ENCODE measurements at regions not wholly inside any gene's neighbourhood (a gene's known extent, or its start where the extent isn't known, plus 50 kb on each side); places are given as distances from the start of the nearest gene placed in this dataset.

DNA sequence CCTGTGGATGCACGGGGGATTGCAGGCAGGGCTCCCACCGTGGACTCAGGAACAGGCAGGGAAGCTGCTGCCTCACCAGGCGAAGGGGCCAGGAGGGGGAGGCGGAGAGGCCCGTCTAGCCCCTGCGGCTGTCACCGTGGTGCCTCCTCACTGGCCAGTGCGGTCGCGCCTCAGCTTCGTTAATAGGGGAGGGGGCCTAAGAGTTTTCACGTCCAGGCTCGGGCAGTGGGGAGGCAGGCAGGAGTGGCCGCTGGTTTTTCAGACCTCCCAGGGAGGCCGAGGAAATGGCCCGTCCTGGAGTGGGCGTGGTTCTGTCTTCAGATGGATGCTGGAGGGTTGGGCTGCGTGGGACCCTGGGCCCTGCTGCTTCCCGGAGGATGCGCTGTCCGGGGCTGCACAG lies 91.1 kb upstream of the B3GAT1 start:
- TF ChIP-seq, protein P1, sequence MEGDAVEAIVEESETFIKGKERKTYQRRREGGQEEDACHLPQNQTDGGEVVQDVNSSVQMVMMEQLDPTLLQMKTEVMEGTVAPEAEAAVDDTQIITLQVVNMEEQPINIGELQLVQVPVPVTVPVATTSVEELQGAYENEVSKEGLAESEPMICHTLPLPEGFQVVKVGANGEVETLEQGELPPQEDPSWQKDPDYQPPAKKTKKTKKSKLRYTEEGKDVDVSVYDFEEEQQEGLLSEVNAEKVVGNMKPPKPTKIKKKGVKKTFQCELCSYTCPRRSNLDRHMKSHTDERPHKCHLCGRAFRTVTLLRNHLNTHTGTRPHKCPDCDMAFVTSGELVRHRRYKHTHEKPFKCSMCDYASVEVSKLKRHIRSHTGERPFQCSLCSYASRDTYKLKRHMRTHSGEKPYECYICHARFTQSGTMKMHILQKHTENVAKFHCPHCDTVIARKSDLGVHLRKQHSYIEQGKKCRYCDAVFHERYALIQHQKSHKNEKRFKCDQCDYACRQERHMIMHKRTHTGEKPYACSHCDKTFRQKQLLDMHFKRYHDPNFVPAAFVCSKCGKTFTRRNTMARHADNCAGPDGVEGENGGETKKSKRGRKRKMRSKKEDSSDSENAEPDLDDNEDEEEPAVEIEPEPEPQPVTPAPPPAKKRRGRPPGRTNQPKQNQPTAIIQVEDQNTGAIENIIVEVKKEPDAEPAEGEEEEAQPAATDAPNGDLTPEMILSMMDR (IDR thresholded peaks at IDR 0.05; ENCODE audit: borderline replicate concordance, control extremely low read depth, extremely low read depth, insufficient read depth, missing control alignments): no peak
- no peak for DNase-seq (ENCODE audit: low spot score)
- in situ Hi-C loops (cut with MboI; ENCODE audit: low sequenced_read_pairs, unreplicated experiment): no loop called here

DNA sequence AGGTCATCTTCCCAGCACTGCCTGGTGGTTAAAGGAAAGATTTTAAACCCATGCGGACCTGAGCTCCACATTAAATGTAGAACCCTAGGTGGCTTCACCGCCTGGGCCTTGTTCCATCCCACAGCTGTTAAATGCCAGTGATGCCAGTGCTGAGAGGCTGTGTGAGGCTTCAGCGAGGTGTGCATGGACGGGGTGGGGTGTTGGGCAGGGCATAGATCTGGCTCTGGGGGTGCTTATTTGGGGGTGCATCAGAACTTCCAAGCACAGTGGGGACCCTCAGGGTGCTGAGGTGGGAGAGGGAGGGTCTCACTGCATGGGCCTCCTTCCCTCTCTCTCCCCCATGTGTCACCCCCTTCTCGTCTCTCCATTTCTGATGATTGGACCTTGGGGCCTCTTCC lies 90.1 kb upstream of the B3GAT1 start:
- in situ Hi-C loops (cut with MboI; ENCODE audit: low sequenced_read_pairs, unreplicated experiment): no loop called here
- TF ChIP-seq, protein P1 (IDR thresholded peaks at IDR 0.05; ENCODE audit: borderline replicate concordance, control extremely low read depth, extremely low read depth, insufficient read depth, missing control alignments): no peak
- DNase-seq (ENCODE audit: low spot score): no peak

DNA sequence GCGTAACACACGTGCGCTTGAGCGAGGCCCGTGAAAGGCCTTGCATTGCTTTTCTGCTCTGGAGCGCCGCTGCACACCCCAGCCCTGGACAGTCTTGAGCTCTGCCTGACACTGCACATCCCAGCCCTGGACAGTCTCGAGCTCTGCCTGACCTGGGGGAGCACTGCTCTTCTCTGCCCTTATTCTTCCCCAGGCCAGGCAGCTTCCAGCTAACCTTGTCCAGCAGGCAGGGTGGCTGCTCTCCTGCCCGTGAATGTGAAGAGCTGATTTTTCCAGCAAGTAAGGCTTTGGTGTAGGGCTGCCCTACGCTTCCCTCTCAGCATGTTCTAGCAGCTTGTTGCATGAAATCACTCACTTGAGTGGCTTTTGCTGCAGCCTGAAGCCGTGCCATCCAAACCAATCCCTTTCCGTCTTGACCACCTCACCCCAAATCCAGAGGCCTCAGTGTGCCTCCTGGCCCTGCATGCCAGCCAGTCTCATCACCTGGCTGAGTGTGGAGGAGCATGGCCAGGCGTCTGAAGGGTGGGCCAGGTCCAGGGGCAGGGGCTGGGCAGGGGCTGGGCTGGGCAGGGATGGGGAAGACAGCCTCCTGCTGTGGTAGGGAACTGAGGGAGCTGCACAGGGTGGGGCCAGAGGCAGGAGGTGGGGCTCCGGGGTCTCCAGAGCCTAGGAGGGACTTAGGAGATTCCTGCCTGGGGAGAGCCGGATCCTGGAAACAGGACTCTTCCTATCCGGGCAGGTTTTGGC lies 89.5 kb upstream of the B3GAT1 start:
- TF ChIP-seq, protein P1 (IDR thresholded peaks at IDR 0.05; ENCODE audit: borderline replicate concordance, control extremely low read depth, extremely low read depth, insufficient read depth, missing control alignments): no peak

DNA sequence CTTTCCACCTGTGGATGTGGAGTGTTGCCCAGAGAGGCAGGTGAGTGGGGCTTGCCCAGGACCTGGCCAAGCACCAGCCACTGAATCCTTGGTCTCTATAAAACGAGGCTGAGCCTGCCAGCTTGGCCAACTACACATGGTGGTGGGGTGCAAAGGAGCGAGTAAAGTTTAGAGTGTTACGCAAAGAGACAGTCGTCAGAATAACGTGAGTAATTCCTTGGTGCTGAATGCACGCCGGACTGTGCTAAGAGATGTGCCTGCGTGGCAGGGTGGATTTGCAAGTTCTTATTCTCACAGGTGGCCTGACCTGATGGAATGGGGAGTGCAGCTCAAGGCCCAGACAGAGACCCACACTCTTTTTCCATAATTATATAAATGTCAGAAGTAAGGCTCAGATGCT lies 88.6 kb upstream of the B3GAT1 start:
- TF ChIP-seq, protein P1 (IDR thresholded peaks at IDR 0.05; ENCODE audit: borderline replicate concordance, control extremely low read depth, extremely low read depth, insufficient read depth, missing control alignments): no peak
- in situ Hi-C loops (cut with MboI; ENCODE audit: low sequenced_read_pairs, unreplicated experiment): no loop called here
- DNase-seq (ENCODE audit: low spot score): no peak

More for the DNA sequence above, 89.5 kb upstream of the B3GAT1 start:
- no peak for DNase-seq (ENCODE audit: low spot score)
- in situ Hi-C loops (cut with MboI; ENCODE audit: low sequenced_read_pairs, unreplicated experiment): no loop called here

DNA sequence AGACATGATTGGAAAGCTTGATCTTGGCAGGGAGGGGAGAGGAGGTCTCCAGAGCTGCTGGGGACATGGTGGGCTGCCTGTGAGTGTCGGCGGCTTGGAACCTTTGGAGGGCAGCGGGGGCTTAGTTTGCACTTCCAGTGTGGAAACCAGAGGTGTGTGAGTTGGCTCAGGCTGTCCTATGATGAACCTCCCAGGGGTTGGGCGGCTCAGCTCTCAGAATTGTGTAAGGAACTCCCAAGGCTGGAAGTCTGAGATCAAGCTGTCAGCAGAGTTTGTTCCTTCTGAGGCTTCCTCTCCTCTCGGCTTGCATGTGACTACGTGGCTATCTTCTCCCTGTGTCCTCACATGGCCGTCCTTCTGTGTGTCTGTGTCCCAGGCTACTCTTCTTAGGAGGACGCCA lies 87.9 kb upstream of the B3GAT1 start:
- in situ Hi-C loops (cut with MboI; ENCODE audit: low sequenced_read_pairs, unreplicated experiment): no loop called here
- DNase-seq (ENCODE audit: low spot score): no peak
- TF ChIP-seq, protein P1 (IDR thresholded peaks at IDR 0.05; ENCODE audit: borderline replicate concordance, control extremely low read depth, extremely low read depth, insufficient read depth, missing control alignments): no peak

DNA sequence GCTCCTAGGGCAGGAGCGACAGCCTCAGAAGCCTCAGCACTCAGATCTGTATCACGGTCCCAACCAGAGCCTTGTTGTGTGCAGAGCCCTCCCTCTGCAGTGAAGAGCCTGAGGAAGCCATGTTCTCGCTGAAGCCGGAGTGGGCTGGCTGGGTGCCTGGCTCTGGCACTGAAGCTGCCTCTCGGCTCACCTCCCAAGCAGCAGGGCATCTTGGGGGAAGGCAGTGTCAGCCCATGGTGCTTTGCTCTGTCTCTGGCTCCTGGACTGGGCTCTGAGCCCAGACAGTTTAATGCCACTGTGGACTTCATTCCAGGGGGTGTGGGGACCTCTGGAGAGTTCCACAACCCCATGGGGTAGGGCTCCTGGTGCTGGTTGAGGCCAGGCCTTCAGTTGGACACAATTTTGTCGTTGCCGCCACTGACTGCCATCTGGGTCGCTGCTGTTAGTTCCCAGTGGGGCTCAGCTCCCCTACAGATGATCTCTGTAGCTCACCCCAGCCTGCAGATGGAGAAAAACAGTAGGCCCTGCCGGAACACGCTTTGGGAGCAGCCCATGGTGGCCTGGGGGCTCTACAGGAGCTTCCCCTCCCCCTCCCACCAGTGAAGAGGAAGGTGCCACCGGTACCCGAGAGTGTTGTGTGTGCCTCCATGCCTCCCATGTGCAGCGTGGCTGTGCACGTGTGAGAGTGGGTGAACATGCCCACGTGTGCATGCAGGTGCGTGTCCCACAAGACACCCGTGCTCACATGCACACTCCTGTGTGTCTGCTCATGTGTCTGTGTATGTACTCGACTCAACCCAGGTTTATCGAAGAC lies 86.5 kb upstream of the B3GAT1 start:
- no peak for DNase-seq (ENCODE audit: low spot score)
- in situ Hi-C loops (cut with MboI; ENCODE audit: low sequenced_read_pairs, unreplicated experiment): no loop called here
- TF ChIP-seq, protein P1 (IDR thresholded peaks at IDR 0.05; ENCODE audit: borderline replicate concordance, control extremely low read depth, extremely low read depth, insufficient read depth, missing control alignments): no peak

Data from GM13976 (cell line).